ENCODE measurements at regions not wholly inside any gene's neighbourhood (a gene's known extent, or its start where the extent isn't known, plus 50 kb on each side); places are given as distances from the start of the nearest gene placed in this dataset.

GRCh38 chr15:95450413-95450812 lies 880.1 kb upstream of the NR2F2 start (continued):
- no peak for TF ChIP-seq MLX (CRISPR knock-in tag; IDR thresholded peaks at IDR 0.05)
- no peak for TF ChIP-seq ZNF416 (CRISPR knock-in tag; IDR thresholded peaks at IDR 0.05)
- no peak for TF ChIP-seq ZNF671 (CRISPR knock-in tag; IDR thresholded peaks at IDR 0.05)
- TF ChIP-seq JAZF1 (CRISPR knock-in tag; IDR thresholded peaks at IDR 0.05): no peak

- no peaks in the 10 kb centered on the region for H3K27me3 Mint-ChIP-seq (ENCODE audit: low read depth)
- TF ChIP-seq NR3C1 (CRISPR knock-in tag; conservative IDR thresholded peaks at IDR 0.05; ENCODE audit: low read depth): no peak
- TF ChIP-seq TP53 (CRISPR knock-in tag; IDR thresholded peaks at IDR 0.05): no peak
- no peak for TF ChIP-seq ZNF281 (CRISPR knock-in tag; IDR thresholded peaks at IDR 0.05)
- no peak for TF ChIP-seq GABPB1 (CRISPR knock-in tag; IDR thresholded peaks at IDR 0.05)
- TF ChIP-seq CREM (CRISPR knock-in tag; IDR thresholded peaks at IDR 0.05): no peak
- TF ChIP-seq ZNF263 (CRISPR knock-in tag; IDR thresholded peaks at IDR 0.05; ENCODE audit: low read depth): no peak
- TF ChIP-seq HMGXB4 (CRISPR knock-in tag; IDR thresholded peaks at IDR 0.05): no peak
- TF ChIP-seq CBFB (CRISPR knock-in tag; IDR thresholded peaks at IDR 0.05; ENCODE audit: low read depth): no peak
- no peak for TF ChIP-seq ERG (CRISPR knock-in tag; IDR thresholded peaks at IDR 0.05)
- no peak for TF ChIP-seq AFF4 (CRISPR knock-in tag; IDR thresholded peaks at IDR 0.05; ENCODE audit: borderline replicate concordance)
- TF ChIP-seq ZNF512 (CRISPR knock-in tag; IDR thresholded peaks at IDR 0.05; ENCODE audit: borderline replicate concordance): no peak
- TF ChIP-seq USF1 (CRISPR knock-in tag; IDR thresholded peaks at IDR 0.05): no peak
- H3K4me1 Mint-ChIP-seq: peaks cover 12% of the 10 kb centered on the region
- no peaks in the 10 kb centered on the region for H3K36me3 Mint-ChIP-seq
- ChIA-PET POLR2A (interaction anchor here (0.6 kb wide), 1 partner anchor 26 kb away, joined by 3 read pairs; no protein-coding TSS in a partner anchor), CTCF (no interaction called here)
- peaks cover 6% of the 10 kb centered on the region; the same call in 1 of the 2 replicates for H3K9me3 Mint-ChIP-seq
- ATAC-seq (no peak), DNase-seq (ENCODE audit: low spot score) (no peak)
- H3K4me3 Mint-ChIP-seq: no peak overlapping the region
- H3K27ac Mint-ChIP-seq: no peak overlapping the region
These were observed 878.6 kb upstream of the NR2F2 start for GRCh38 chr15:95451938-95452337.
